WTC11 (cell line): ENCODE measurements at regions not wholly inside any gene's neighbourhood (a gene's known extent, or its start where the extent isn't known, plus 50 kb on each side); places are given as distances from the start of the nearest gene placed in this dataset.
A peak's percentile ranks its signal among the peaks of the same experiment; 100 is the strongest.

Experiments
- ATAC-seq: fragments of 200-7000 bp; cut with Tn5 transposase; 2 replicates; pipeline ENCODE4 v1.10.0; 2021; ENCODE audit warnings: mild to moderate bottlenecking, moderate library complexity
- CTCF ChIA-PET: fragments of 300-600 bp; sonication (Branson Sonifier 250); formaldehyde crosslinking; loops from one replicate; lab custom pipeline; 2021; ENCODE audit warnings: antibody characterized with exemption; lab: Charles Lee
- POLR2A ChIA-PET: fragments of 350-600 bp; sonication (Branson Sonifier 250); formaldehyde crosslinking; loops from one replicate; lab custom pipeline; 2021; ENCODE audit warnings: antibody characterized with exemption; lab: Charles Lee
- DNase-seq: peaks from one replicate; pipeline ENCODE4 v3.0.0; 2021; ENCODE audit warnings: low spot score
- H3K27ac Mint-ChIP-seq: 2 replicates; pipeline ENCODE4 v1.8.0; 2021; ENCODE audit warnings: mixed read lengths
- H3K27me3 Mint-ChIP-seq: 2 replicates; pipeline ENCODE4 v1.8.0; 2021; ENCODE audit warnings: low read depth, mild to moderate bottlenecking, moderate library complexity, mixed read lengths
- H3K36me3 Mint-ChIP-seq: 2 replicates; pipeline ENCODE4 v1.8.0; 2021; ENCODE audit warnings: mixed read lengths
- H3K4me1 Mint-ChIP-seq: 2 replicates; pipeline ENCODE4 v1.8.0; 2022; ENCODE audit warnings: mixed read lengths
- H3K4me3 Mint-ChIP-seq: 2 replicates; pipeline ENCODE4 v1.8.0; 2021; ENCODE audit warnings: mild to moderate bottlenecking, moderate library complexity, mixed read lengths
- H3K9me3 Mint-ChIP-seq: 2 replicates; pipeline ENCODE4 v1.8.0; 2021; ENCODE audit warnings: mixed read lengths
- CREM ChIP-seq: sonication (generic); formaldehyde crosslinking; IDR thresholded peaks from 2 replicates; pipeline ENCODE4 v1.8.1; 2022; ENCODE audit warnings: mild to moderate bottlenecking, missing genetic modification reagents, moderate library complexity
- ELF4 ChIP-seq: sonication (generic); formaldehyde crosslinking; IDR thresholded peaks from 2 replicates; pipeline ENCODE4 v1.8.1; 2022; ENCODE audit warnings: low read depth, mild to moderate bottlenecking, moderate library complexity, missing genetic modification reagents
- ESRRA ChIP-seq: sonication (generic); formaldehyde crosslinking; IDR thresholded peaks from 2 replicates; pipeline ENCODE4 v1.8.1; 2022; ENCODE audit warnings: mild to moderate bottlenecking, missing genetic modification reagents, borderline replicate concordance
- ETV6 ChIP-seq: sonication (generic); formaldehyde crosslinking; IDR thresholded peaks from 2 replicates; pipeline ENCODE4 v1.8.1; 2022; ENCODE audit warnings: mild to moderate bottlenecking, missing genetic modification reagents
- GABPB1 ChIP-seq: sonication (generic); formaldehyde crosslinking; IDR thresholded peaks from 2 replicates; pipeline ENCODE4 v1.8.1; 2023; ENCODE audit warnings: mild to moderate bottlenecking, missing genetic modification reagents
- GRHL2 ChIP-seq: fragments of 250-450 bp; sonication (Bioruptor Pico); IDR thresholded peaks from 2 replicates; pipeline ENCODE4 v1.8.0; 2022; ENCODE audit warnings: mild to moderate bottlenecking, moderate library complexity; ENCODE audit not compliant: insufficient replicate concordance, severe bottlenecking
- MXD4 ChIP-seq: fragments of 250-450 bp; sonication (Bioruptor Pico); IDR thresholded peaks from 2 replicates; pipeline ENCODE4 v1.8.0; 2021; ENCODE audit warnings: mild to moderate bottlenecking, moderate library complexity, borderline replicate concordance
- NFYB ChIP-seq: sonication (generic); formaldehyde crosslinking; conservative IDR thresholded peaks from 2 replicates; pipeline ENCODE4 v1.8.0; 2022; ENCODE audit warnings: low read depth, missing genetic modification reagents
- NR1H2 ChIP-seq: sonication (generic); formaldehyde crosslinking; IDR thresholded peaks from 2 replicates; pipeline ENCODE4 v1.9.0; 2021; ENCODE audit warnings: mild to moderate bottlenecking, moderate library complexity, missing genetic modification reagents
- OVOL2 ChIP-seq: fragments of 250-450 bp; sonication (Bioruptor Pico); IDR thresholded peaks from 2 replicates; pipeline ENCODE4 v1.9.0; 2021; ENCODE audit warnings: mild to moderate bottlenecking, borderline replicate concordance
- SOX15 ChIP-seq: fragments of 250-450 bp; sonication (Bioruptor Pico); IDR thresholded peaks from 2 replicates; pipeline ENCODE4 v1.9.0; 2021; ENCODE audit warnings: mild to moderate bottlenecking
- SP1 ChIP-seq: sonication (generic); formaldehyde crosslinking; conservative IDR thresholded peaks from 2 replicates; pipeline ENCODE4 v1.8.1; 2022; ENCODE audit warnings: missing genetic modification reagents
- TEAD1 ChIP-seq: sonication (generic); formaldehyde crosslinking; IDR thresholded peaks from 2 replicates; pipeline ENCODE4 v1.8.0; 2022; ENCODE audit warnings: mild to moderate bottlenecking, missing genetic modification reagents
- TP53 ChIP-seq: sonication (generic); formaldehyde crosslinking; IDR thresholded peaks from 2 replicates; pipeline ENCODE4 v1.8.1; 2023; ENCODE audit warnings: mild to moderate bottlenecking, missing genetic modification reagents
- ZNF219 ChIP-seq: sonication (generic); formaldehyde crosslinking; IDR thresholded peaks from 2 replicates; pipeline ENCODE4 v1.8.0; 2023; ENCODE audit warnings: missing genetic modification reagents, mild to moderate bottlenecking, borderline replicate concordance
- TF ChIP-seq, protein P1 (sequence below): sonication (generic); formaldehyde crosslinking; IDR thresholded peaks from 2 replicates; pipeline ENCODE4 v1.8.0; 2022; ENCODE audit warnings: mild to moderate bottlenecking, missing genetic modification reagents
- TF ChIP-seq, protein P2 (sequence below): fragments of 250-450 bp; sonication (Bioruptor Pico); IDR thresholded peaks from 2 replicates; pipeline ENCODE4 v1.9.0; 2021; ENCODE audit warnings: mild to moderate bottlenecking
- TF ChIP-seq, protein P3 (sequence below): sonication (generic); formaldehyde crosslinking; IDR thresholded peaks from 2 replicates; pipeline ENCODE4 v1.8.0; 2022; ENCODE audit warnings: mild to moderate bottlenecking, missing genetic modification reagents
- TF ChIP-seq, protein P4 (sequence below): sonication (generic); formaldehyde crosslinking; conservative IDR thresholded peaks from 2 replicates; pipeline ENCODE4 v1.8.1; 2022; ENCODE audit warnings: mild to moderate bottlenecking, missing genetic modification reagents
- TF ChIP-seq, protein P5 (sequence below): sonication (generic); formaldehyde crosslinking; IDR thresholded peaks from 2 replicates; pipeline ENCODE4 v1.8.0; 2022; ENCODE audit warnings: missing genetic modification reagents
- TF ChIP-seq, protein P6 (sequence below): fragments of 250-450 bp; sonication (Bioruptor Pico); IDR thresholded peaks from 2 replicates; pipeline ENCODE4 v1.9.0; 2021; ENCODE audit warnings: mild to moderate bottlenecking
- TF ChIP-seq, protein P7 (sequence below): sonication (generic); formaldehyde crosslinking; IDR thresholded peaks from 2 replicates; pipeline ENCODE4 v1.8.1; 2022; ENCODE audit warnings: missing genetic modification reagents, borderline replicate concordance

DNA sequence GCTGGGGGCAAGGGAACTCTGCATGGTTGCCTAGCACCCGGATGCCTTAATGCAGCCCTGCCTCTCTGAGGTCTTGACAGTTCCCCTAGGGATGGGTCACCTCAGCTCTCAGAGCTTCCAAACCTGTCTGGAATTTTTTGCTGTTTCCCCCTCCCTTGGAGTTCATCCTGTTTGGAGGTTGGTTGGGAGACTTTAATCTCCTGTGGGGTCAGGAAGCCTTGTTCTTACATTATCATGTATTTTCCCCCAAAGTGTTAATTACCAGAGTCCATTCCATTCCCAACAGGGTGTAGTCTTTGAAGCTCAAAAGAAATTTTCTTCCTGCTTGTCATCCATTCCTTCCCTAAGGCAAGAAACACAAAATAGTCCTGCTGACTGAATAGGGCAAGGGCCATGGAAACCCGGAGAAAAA is 150.3 kb upstream of the SPRY4 start:
- ATAC-seq (peak; percentile 93), DNase-seq (peak; percentile 20)
- Mint-ChIP-seq H3K4me3 (no peak overlapping the region), H3K27me3 (peaks cover 15% of the 10 kb centered on the region), H3K36me3 (peaks cover 21% of the 10 kb centered on the region), H3K4me1 (peaks cover 41% of the 10 kb centered on the region)
- POLR2A ChIA-PET: interaction anchor here (1.2 kb wide), 1 partner anchor 34 kb away, joined by 3 read pairs; no protein-coding TSS in a partner anchor
- CTCF ChIA-PET: interaction anchor here (1.1 to 1.8 kb wide), 3 partner anchors 48 to 238 kb away, joined by 4 to 6 read pairs (median 5); no protein-coding TSS in a partner anchor
- TF ChIP-seq, protein P1, sequence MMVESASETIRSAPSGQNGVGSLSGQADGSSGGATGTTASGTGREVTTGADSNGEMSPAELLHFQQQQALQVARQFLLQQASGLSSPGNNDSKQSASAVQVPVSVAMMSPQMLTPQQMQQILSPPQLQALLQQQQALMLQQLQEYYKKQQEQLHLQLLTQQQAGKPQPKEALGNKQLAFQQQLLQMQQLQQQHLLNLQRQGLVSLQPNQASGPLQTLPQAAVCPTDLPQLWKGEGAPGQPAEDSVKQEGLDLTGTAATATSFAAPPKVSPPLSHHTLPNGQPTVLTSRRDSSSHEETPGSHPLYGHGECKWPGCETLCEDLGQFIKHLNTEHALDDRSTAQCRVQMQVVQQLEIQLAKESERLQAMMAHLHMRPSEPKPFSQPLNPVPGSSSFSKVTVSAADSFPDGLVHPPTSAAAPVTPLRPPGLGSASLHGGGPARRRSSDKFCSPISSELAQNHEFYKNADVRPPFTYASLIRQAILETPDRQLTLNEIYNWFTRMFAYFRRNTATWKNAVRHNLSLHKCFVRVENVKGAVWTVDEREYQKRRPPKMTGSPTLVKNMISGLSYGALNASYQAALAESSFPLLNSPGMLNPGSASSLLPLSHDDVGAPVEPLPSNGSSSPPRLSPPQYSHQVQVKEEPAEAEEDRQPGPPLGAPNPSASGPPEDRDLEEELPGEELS (CRISPR knock-in tag): peak; percentile 57; the same call in 1 of the 2 replicates
- TF ChIP-seq, protein P2, sequence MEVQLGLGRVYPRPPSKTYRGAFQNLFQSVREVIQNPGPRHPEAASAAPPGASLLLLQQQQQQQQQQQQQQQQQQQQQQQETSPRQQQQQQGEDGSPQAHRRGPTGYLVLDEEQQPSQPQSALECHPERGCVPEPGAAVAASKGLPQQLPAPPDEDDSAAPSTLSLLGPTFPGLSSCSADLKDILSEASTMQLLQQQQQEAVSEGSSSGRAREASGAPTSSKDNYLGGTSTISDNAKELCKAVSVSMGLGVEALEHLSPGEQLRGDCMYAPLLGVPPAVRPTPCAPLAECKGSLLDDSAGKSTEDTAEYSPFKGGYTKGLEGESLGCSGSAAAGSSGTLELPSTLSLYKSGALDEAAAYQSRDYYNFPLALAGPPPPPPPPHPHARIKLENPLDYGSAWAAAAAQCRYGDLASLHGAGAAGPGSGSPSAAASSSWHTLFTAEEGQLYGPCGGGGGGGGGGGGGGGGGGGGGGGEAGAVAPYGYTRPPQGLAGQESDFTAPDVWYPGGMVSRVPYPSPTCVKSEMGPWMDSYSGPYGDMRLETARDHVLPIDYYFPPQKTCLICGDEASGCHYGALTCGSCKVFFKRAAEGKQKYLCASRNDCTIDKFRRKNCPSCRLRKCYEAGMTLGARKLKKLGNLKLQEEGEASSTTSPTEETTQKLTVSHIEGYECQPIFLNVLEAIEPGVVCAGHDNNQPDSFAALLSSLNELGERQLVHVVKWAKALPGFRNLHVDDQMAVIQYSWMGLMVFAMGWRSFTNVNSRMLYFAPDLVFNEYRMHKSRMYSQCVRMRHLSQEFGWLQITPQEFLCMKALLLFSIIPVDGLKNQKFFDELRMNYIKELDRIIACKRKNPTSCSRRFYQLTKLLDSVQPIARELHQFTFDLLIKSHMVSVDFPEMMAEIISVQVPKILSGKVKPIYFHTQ (CRISPR knock-in tag): no peak
- TF ChIP-seq ETV6 (CRISPR knock-in tag) (peak; percentile 63; the same call in 1 of the 2 replicates), ELF4 (no peak), TEAD1 (CRISPR knock-in tag) (peak; percentile 37; the same call in 1 of the 2 replicates)
- TF ChIP-seq, protein P3, sequence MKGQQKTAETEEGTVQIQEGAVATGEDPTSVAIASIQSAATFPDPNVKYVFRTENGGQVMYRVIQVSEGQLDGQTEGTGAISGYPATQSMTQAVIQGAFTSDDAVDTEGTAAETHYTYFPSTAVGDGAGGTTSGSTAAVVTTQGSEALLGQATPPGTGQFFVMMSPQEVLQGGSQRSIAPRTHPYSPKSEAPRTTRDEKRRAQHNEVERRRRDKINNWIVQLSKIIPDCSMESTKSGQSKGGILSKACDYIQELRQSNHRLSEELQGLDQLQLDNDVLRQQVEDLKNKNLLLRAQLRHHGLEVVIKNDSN (CRISPR knock-in tag): no peak
- TF ChIP-seq, all 79 proteins: peak for 3
- H3K27ac Mint-ChIP-seq: peak overlapping the region; percentile 26
- H3K9me3 Mint-ChIP-seq: peaks cover 24% of the 10 kb centered on the region

DNA sequence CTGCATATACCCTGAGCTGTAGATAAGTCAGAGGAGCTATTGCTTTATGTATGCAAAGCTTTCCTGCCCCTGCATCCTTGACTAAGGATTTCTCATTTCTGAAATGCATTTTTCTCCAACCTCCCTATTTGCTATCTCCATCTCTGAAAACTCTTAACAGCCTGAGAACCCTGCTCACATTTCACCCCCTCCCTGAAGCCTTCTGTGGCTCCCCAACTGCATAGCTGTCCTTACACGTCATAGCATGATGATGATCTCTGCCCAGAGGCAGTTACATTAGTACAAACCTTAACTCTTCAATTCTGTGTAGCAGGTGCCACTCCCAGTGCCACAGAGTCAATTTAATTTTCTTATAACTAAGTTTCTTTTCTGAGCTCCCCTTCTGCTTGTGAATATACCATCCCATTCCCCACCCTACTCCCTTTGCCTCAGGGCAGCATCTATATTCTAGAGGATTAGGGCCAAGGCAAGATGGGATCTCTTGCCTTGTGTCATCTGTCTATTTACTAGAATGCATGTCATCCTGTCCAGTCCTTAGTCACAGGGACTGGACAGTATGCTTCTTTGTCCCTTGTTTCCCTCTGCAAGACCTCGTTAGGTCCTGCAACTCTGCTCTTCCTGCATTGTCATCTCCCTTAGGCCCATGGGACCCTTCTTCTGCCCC is 149.7 kb upstream of the SPRY4 start:
- CTCF ChIA-PET: interaction anchor here (1.1 to 1.8 kb wide), 2 partner anchors 48 to 74 kb away, joined by 4 to 6 read pairs; no protein-coding TSS in a partner anchor
- DNase-seq: no peak
- H3K4me3 Mint-ChIP-seq: no peak overlapping the region
- TF ChIP-seq, protein P4, sequence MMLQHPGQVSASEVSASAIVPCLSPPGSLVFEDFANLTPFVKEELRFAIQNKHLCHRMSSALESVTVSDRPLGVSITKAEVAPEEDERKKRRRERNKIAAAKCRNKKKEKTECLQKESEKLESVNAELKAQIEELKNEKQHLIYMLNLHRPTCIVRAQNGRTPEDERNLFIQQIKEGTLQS: no peak
- TF ChIP-seq OVOL2 (CRISPR knock-in tag) (no peak), ESRRA (CRISPR knock-in tag) (no peak), CREM (no peak), SOX15 (no peak), GABPB1 (CRISPR knock-in tag) (no peak), TP53 (CRISPR knock-in tag) (no peak), MXD4 (CRISPR knock-in tag) (no peak), SP1 (CRISPR knock-in tag) (no peak), NFYB (CRISPR knock-in tag) (no peak), GRHL2 (no peak), ZNF219 (CRISPR knock-in tag) (no peak), NR1H2 (no peak)
- TF ChIP-seq, protein P5, sequence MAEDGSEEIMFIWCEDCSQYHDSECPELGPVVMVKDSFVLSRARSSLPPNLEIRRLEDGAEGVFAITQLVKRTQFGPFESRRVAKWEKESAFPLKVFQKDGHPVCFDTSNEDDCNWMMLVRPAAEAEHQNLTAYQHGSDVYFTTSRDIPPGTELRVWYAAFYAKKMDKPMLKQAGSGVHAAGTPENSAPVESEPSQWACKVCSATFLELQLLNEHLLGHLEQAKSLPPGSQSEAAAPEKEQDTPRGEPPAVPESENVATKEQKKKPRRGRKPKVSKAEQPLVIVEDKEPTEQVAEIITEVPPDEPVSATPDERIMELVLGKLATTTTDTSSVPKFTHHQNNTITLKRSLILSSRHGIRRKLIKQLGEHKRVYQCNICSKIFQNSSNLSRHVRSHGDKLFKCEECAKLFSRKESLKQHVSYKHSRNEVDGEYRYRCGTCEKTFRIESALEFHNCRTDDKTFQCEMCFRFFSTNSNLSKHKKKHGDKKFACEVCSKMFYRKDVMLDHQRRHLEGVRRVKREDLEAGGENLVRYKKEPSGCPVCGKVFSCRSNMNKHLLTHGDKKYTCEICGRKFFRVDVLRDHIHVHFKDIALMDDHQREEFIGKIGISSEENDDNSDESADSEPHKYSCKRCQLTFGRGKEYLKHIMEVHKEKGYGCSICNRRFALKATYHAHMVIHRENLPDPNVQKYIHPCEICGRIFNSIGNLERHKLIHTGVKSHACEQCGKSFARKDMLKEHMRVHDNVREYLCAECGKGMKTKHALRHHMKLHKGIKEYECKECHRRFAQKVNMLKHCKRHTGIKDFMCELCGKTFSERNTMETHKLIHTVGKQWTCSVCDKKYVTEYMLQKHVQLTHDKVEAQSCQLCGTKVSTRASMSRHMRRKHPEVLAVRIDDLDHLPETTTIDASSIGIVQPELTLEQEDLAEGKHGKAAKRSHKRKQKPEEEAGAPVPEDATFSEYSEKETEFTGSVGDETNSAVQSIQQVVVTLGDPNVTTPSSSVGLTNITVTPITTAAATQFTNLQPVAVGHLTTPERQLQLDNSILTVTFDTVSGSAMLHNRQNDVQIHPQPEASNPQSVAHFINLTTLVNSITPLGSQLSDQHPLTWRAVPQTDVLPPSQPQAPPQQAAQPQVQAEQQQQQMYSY (CRISPR knock-in tag): no peak
- TF ChIP-seq, protein P6, sequence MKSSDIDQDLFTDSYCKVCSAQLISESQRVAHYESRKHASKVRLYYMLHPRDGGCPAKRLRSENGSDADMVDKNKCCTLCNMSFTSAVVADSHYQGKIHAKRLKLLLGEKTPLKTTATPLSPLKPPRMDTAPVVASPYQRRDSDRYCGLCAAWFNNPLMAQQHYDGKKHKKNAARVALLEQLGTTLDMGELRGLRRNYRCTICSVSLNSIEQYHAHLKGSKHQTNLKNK (CRISPR knock-in tag): no peak
- TF ChIP-seq, protein P7, sequence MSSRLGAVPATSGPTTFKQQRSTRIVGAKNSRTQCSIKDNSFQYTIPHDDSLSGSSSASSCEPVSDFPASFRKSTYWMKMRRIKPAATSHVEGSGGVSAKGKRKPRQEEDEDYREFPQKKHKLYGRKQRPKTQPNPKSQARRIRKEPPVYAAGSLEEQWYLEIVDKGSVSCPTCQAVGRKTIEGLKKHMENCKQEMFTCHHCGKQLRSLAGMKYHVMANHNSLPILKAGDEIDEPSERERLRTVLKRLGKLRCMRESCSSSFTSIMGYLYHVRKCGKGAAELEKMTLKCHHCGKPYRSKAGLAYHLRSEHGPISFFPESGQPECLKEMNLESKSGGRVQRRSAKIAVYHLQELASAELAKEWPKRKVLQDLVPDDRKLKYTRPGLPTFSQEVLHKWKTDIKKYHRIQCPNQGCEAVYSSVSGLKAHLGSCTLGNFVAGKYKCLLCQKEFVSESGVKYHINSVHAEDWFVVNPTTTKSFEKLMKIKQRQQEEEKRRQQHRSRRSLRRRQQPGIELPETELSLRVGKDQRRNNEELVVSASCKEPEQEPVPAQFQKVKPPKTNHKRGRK: no peak
- TF ChIP-seq, protein P3 (CRISPR knock-in tag): no peak

More for the DNA sequence above, 149.7 kb upstream of the SPRY4 start:
- Mint-ChIP-seq H3K4me1 (peaks cover 43% of the 10 kb centered on the region), H3K9me3 (peaks cover 19% of the 10 kb centered on the region), H3K27ac (peak overlapping the region; percentile 26), H3K36me3 (peaks cover 16% of the 10 kb centered on the region), H3K27me3 (peaks cover 15% of the 10 kb centered on the region)
- POLR2A ChIA-PET: no interaction called here
- ATAC-seq: no peak; the same call in 1 of the 2 replicates
